HG03039 (cell line): ENCODE measurements at regions not wholly inside any gene's neighbourhood (a gene's known extent, or its start where the extent isn't known, plus 50 kb on each side); places are given as distances from the start of the nearest gene placed in this dataset.
"Not testable (repeated sequence)": the region's sequence is repeated elsewhere in the genome, so short reads cannot be mapped to it uniquely, and the experiment has no call there.

Experiments
- ATAC-seq: cut with Tn5 transposase; IDR thresholded peaks from one replicate; pipeline ENCODE4 v1.9.1; 2021; ENCODE audit warnings: mild to moderate bottlenecking, moderate library complexity; ENCODE audit not compliant: unreplicated experiment

- no peak for ATAC-seq
Measured at GRCh38 chr6:55052846-55053245, 121.5 kb upstream of the HCRTR2 start.

- no peak for ATAC-seq
Measured at GRCh38 chr6:55058682-55059081, 115.6 kb upstream of the HCRTR2 start.

- no peak for ATAC-seq
Measured at GRCh38 chr6:55064711-55065420, 109.4 kb upstream of the HCRTR2 start.

GRCh38 chr6:55069132-55069781 is 105.1 kb upstream of the HCRTR2 start:
- no peak for ATAC-seq

GRCh38 chr6:55082021-55082420 is 92.3 kb upstream of the HCRTR2 start:
- no peak for ATAC-seq

- ATAC-seq, result not testable (repeated sequence)
Measured at GRCh38 chr6:55088011-55088410, 86.3 kb upstream of the HCRTR2 start.

- no peak for ATAC-seq
Measured at GRCh38 chr6:55088902-55089301, 85.4 kb upstream of the HCRTR2 start.

- ATAC-seq, result no peak
Measured at GRCh38 chr6:55089325-55089724, 85.0 kb upstream of the HCRTR2 start.

GRCh38 chr6:55100686-55101085 is 73.6 kb upstream of the HCRTR2 start:
- ATAC-seq, result no peak

GRCh38 chr6:55101157-55101556 is 73.2 kb upstream of the HCRTR2 start:
- ATAC-seq, result no peak

- ATAC-seq, result no peak
Measured at GRCh38 chr6:55108134-55109130, 65.9 kb upstream of the HCRTR2 start.

- ATAC-seq, result no peak
Measured at GRCh38 chr6:55117267-55117666, 57.0 kb upstream of the HCRTR2 start.

GRCh38 chr6:55124241-55124640 is 50.1 kb upstream of the HCRTR2 start:
- not testable (repeated sequence) for ATAC-seq
